Psoas muscle (tissue), 7 donors: ENCODE measurements at regions not wholly inside any gene's neighbourhood (a gene's known extent, or its start where the extent isn't known, plus 50 kb on each side); places are given as distances from the start of the nearest gene placed in this dataset.
A peak's percentile ranks its signal among the peaks of the same experiment; 100 is the strongest.

Experiments
- ATAC-seq, 4 donors: fragments of 200-7000 bp; cut with Tn5 transposase; one replicate each; pipeline ENCODE4 v1.9.1; 2020; ENCODE audit warnings: moderate library complexity in 3 of 4, mild to moderate bottlenecking in 2 of 4
- DNase-seq, 2 donors: peaks; one replicate each; pipeline ENCODE4 v3.0.0-alpha.2; 2020
- H3K27ac ChIP-seq: fragments of 200-600 bp; one replicate; pipeline ENCODE4 v1.8.0; 2022
- H3K27me3 ChIP-seq, 3 donors: fragments of 200-600 bp in 1 of 3; one replicate each; pipeline versions ENCODE4 v1.6.1 to v1.8.0; 2013 to 2022; ENCODE audit warnings: low read length in 2 of 3, mild to moderate bottlenecking in 2 of 3, moderate library complexity in 1 of 3; ENCODE audit not compliant: insufficient read depth in 3 of 3
- H3K36me3 ChIP-seq, 2 donors: fragments of 200-600 bp in 1 of 2; one replicate each; pipeline versions ENCODE4 v1.6.1 to v1.8.0; 2013 to 2022; ENCODE audit warnings: low read depth in 1 of 2, mild to moderate bottlenecking in 1 of 2, moderate library complexity in 1 of 2; ENCODE audit not compliant: insufficient read depth in 1 of 2
- H3K4me1 ChIP-seq: fragments of 200-600 bp; one replicate; pipeline ENCODE4 v1.8.0; 2022
- H3K4me3 ChIP-seq: fragments of 200-600 bp; one replicate; pipeline ENCODE4 v1.8.0; 2022; ENCODE audit warnings: mild to moderate bottlenecking
- H3K9me3 ChIP-seq: fragments of 200-600 bp; one replicate; pipeline ENCODE4 v1.8.0; 2022
- WGBS, 3 donors: extraction: QIAGEN DNeasy Blood & Tissue Kit; methylation state at CpG; one replicate each; pipeline versions ENCODE4 v1.1.6 to v1.1.7; 2013; 5-methylcytosine and 5-hydroxymethylcytosine counted together
- intact Hi-C, 2 donors: fragments of 100-400 bp; cut with DNase I; formaldehyde crosslinking; loops; one replicate each; pipeline versions ENCODE4 v1.11.0 to v1.14.2; 2022
- TF ChIP-seq, protein P1 (sequence below): fragments of 200-600 bp; IDR thresholded peaks from one replicate; pipeline ENCODE4 v1.8.0; 2022; ENCODE audit warnings: antibody characterized with exemption
- donor health status: healthy with polysubstance abuse.
- donor health status: DM: no; HTN: no; CAD: no; lungs with moderate emphysema.
- donor health status: Bipolar disorder and iron deficiency.
- donor health status: healthy.
- donor health status: DM: yes; HTN: yes; CAD: no.
- donor health status: DM: no; HTN: no; CAD: no.
- donor health status: DM: yes; HTN: yes; CAD: no.

DNA sequence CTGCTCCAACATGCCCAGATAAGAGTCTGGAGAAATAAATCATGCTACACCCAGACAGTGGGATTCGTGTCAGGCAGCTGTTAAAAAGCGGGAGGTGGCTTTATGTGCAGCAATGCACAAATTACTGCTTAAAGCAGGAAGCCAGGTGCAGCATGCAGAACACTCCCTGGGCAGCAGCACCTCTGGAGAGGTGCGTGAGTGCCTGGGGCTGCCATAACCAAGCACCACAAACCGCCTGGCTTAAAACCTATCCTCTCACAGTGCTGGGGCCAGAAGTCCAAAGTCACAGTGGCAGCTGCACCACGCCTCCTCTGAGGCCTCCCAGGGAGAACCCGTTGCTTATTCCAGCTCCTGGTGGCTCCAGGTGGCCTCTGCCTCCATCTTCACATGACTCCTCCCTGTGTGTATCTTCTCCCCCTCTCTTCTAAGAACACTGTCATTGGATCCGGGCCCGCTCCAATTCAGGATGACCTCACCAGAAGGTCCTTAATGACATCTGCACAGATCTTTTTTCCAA, 115.6 kb downstream of the SIK1 start:
- Histone ChIP-seq H3K4me3 (no peak overlapping the region), H3K27ac (no peak overlapping the region), H3K4me1 (no peaks in the 10 kb centered on the region), H3K9me3 (no peaks in the 10 kb centered on the region), H3K27me3 (peaks cover 0 to 5% (median 0%) of the 10 kb centered on the region in 3 donors), H3K36me3 (no peaks in the 10 kb centered on the region)
- TF ChIP-seq, protein P1, sequence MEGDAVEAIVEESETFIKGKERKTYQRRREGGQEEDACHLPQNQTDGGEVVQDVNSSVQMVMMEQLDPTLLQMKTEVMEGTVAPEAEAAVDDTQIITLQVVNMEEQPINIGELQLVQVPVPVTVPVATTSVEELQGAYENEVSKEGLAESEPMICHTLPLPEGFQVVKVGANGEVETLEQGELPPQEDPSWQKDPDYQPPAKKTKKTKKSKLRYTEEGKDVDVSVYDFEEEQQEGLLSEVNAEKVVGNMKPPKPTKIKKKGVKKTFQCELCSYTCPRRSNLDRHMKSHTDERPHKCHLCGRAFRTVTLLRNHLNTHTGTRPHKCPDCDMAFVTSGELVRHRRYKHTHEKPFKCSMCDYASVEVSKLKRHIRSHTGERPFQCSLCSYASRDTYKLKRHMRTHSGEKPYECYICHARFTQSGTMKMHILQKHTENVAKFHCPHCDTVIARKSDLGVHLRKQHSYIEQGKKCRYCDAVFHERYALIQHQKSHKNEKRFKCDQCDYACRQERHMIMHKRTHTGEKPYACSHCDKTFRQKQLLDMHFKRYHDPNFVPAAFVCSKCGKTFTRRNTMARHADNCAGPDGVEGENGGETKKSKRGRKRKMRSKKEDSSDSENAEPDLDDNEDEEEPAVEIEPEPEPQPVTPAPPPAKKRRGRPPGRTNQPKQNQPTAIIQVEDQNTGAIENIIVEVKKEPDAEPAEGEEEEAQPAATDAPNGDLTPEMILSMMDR, result no peak
- ATAC-seq (no peak), DNase-seq (peak in 1 of 2 donors; percentile 6)
- intact Hi-C loops, result no loop called here
- WGBS, 3 donors, result 54 to 68% (median 60%) methylated on average over 7 to 8 of the region's 8 CpGs

DNA sequence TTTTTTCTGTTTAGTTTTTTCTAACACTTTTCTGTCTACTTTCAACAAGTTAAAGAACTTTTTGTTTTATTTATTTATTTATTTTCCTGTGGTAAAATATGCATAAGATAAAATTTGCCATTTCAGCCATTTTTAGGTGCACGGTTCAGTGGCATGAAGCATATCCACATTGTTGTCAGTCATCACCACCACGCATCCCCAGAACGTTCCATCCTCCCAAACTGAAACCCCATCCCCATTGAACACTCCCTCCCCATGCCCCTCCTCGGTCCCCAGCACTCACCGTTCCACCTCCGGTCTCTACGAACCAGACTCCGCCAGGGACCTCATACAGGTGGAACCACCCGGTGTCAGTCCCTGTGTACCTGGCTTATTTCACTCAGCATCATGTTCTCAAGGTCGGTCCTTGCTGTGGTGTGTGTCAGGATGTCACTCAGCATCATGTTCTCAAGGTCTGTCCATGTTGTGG, 118.1 kb downstream of the SIK1 start:
- ATAC-seq, result no peak
- H3K36me3 ChIP-seq, result no peaks in the 10 kb centered on the region
- TF ChIP-seq, protein P1, result no peak
- peak in 1 of 2 donors; percentile 0 for DNase-seq
- no peak overlapping the region for H3K27ac ChIP-seq
- peaks cover 0 to 4% (median 0%) of the 10 kb centered on the region in 3 donors for H3K27me3 ChIP-seq
- no peaks in the 10 kb centered on the region for H3K4me1 ChIP-seq
- no peaks in the 10 kb centered on the region for H3K9me3 ChIP-seq
- H3K4me3 ChIP-seq, result no peak overlapping the region
- intact Hi-C loops, result no loop called here
- WGBS, 3 donors, result 78 to 91% (median 89%) methylated on average over 10 of the region's 10 CpGs

DNA sequence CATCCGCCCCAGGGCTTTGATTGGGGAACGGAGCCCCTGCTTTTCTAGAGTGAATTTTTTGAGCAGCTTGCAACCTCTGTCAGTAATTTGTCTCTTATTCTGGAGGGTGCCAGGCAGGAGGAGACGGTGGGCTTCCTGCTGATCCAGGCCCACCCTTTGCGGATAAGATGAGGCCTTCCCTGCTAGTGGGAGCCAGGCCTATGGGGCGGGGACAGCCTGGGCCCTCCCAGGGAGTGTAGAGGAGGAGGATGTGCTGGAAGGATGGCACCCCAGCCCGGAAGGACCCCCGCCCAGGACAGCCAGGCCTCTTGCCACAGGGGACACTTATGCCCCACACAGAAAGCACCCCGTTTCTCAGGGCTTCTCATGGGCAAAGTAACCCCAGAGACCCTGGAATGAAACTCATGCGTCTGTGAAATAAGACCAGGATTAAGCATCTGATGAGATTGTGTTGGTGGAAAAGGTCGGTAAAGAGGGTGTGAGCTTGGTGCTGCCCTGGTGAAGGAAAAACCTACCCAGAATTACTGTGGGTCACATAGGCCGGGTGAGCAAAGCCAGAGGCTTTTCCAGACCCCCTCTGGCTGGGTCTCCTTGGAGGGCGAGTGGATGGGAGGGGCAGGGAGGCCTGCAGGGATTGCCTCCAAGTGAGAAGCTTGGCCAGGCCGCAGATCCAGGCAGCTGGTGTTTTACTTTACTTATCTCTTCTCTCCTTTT, 118.7 kb downstream of the SIK1 start:
- TF ChIP-seq, protein P1, result no peak
- no peaks in the 10 kb centered on the region for H3K36me3 ChIP-seq
- no peak overlapping the region for H3K27ac ChIP-seq
- 75 to 88% (median 80%) methylated on average over 13 of the region's 13 CpGs for WGBS, 3 donors
- intact Hi-C loops, result no loop called here
- no peaks in the 10 kb centered on the region for H3K9me3 ChIP-seq
- DNase-seq (peak in 1 of 2 donors; percentile 10), ATAC-seq (no peak)
- no peak overlapping the region for H3K4me3 ChIP-seq
- peaks cover 0 to 6% (median 0%) of the 10 kb centered on the region in 3 donors for H3K27me3 ChIP-seq
- no peaks in the 10 kb centered on the region for H3K4me1 ChIP-seq

DNA sequence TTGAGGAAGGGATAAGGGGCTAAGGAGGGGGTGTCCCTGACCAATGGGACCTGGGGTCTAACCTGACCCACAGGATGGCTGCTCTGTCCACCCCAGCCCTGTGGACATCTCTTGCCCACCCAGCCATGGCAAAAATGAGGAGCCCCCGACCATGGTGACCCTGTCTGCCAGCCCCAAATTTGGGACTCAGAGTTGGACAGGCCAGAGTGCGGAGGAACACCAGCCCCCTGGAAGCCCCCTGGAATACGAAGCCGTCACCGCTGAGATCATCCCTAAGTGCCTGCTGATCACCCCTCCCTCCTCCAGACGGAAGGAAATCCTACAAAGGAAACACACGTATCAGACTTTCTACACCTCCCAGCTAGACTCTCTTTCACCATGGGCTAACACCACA, 119.3 kb downstream of the SIK1 start:
- H3K27ac ChIP-seq, result peak overlapping the region; percentile 88

More for the DNA sequence above, 119.3 kb downstream of the SIK1 start:
- 63 to 76% (median 71%) methylated on average over 7 of the region's 7 CpGs for WGBS, 3 donors
- Histone ChIP-seq H3K4me1 (no peaks in the 10 kb centered on the region), H3K36me3 (no peaks in the 10 kb centered on the region), H3K4me3 (no peak overlapping the region), H3K27me3 (peaks cover 0 to 10% (median under 1%) of the 10 kb centered on the region in 3 donors), H3K9me3 (no peaks in the 10 kb centered on the region)
- no peak for DNase-seq
- intact Hi-C loops, result no loop called here
- TF ChIP-seq, protein P1, result no peak
- no peak for ATAC-seq
